CD4-positive, alpha-beta T cell treated with Interleukin-1 beta for 1 hour (primary cell): ENCODE measurements at regions not wholly inside any gene's neighbourhood (a gene's known extent, or its start where the extent isn't known, plus 50 kb on each side); places are given as distances from the start of the nearest gene placed in this dataset.

ENCODE experiments used
- DNase-seq, 2 donors: peaks; one replicate each; pipeline ENCODE4 v3.0.0-alpha.2; 2020 to 2022

- DNase-seq, result no peak
These were observed 472.2 kb downstream of the ARL4A start for GRCh38 chr7:13159467-13160184.

GRCh38 chr7:13161125-13161524, 473.7 kb downstream of the ARL4A start:
- no peak for DNase-seq

- DNase-seq, result no peak
These were observed 478.4 kb downstream of the ARL4A start for GRCh38 chr7:13165854-13166253.

GRCh38 chr7:13166801-13167200, 479.4 kb downstream of the ARL4A start:
- DNase-seq, result no peak

GRCh38 chr7:13169356-13169755, 481.9 kb downstream of the ARL4A start:
- no peak for DNase-seq

- no peak for DNase-seq
These were observed 487.6 kb downstream of the ARL4A start for GRCh38 chr7:13174991-13175390.

GRCh38 chr7:13179011-13179582, 491.7 kb downstream of the ARL4A start:
- DNase-seq, result no peak

GRCh38 chr7:13179775-13180523, 492.5 kb downstream of the ARL4A start:
- no peak for DNase-seq

- DNase-seq, result no peak
These were observed 493.8 kb downstream of the ARL4A start for GRCh38 chr7:13181216-13181615.

GRCh38 chr7:13185139-13185538, 497.7 kb downstream of the ARL4A start:
- DNase-seq, result no peak

GRCh38 chr7:13188236-13188805, 500.9 kb downstream of the ARL4A start:
- DNase-seq, result no peak

GRCh38 chr7:13188922-13189321, 501.5 kb downstream of the ARL4A start:
- no peak for DNase-seq

- DNase-seq, result no peak
These were observed 502.2 kb downstream of the ARL4A start for GRCh38 chr7:13189668-13190067.

- DNase-seq, result no peak
These were observed 510.1 kb downstream of the ARL4A start for GRCh38 chr7:13197501-13197900.

GRCh38 chr7:13198036-13198435, 510.6 kb downstream of the ARL4A start:
- DNase-seq, result no peak

GRCh38 chr7:13198727-13199126, 511.3 kb downstream of the ARL4A start:
- DNase-seq, result no peak

- DNase-seq, result no peak
These were observed 514.2 kb downstream of the ARL4A start for GRCh38 chr7:13201628-13202027.

- no peak for DNase-seq
These were observed 530.3 kb downstream of the ARL4A start for GRCh38 chr7:13217768-13218167.

- DNase-seq, result no peak
These were observed 537.6 kb downstream of the ARL4A start for GRCh38 chr7:13225068-13225467.

GRCh38 chr7:13226385-13226784, 539.0 kb downstream of the ARL4A start:
- no peak for DNase-seq

- DNase-seq, result no peak
These were observed 543.8 kb downstream of the ARL4A start for GRCh38 chr7:13231216-13231615.

GRCh38 chr7:13235436-13235835, 548.0 kb downstream of the ARL4A start:
- no peak for DNase-seq

GRCh38 chr7:13236026-13236425, 548.6 kb downstream of the ARL4A start:
- no peak for DNase-seq

GRCh38 chr7:13240349-13240748, 552.9 kb downstream of the ARL4A start:
- no peak for DNase-seq
